Activated T-cell treated with anti-CD3 and anti-CD28 coated beads, Interleukin-2, amount 50 U/mL, for 4 hours (primary cell): ENCODE measurements at regions not wholly inside any gene's neighbourhood (a gene's known extent, or its start where the extent isn't known, plus 50 kb on each side); places are given as distances from the start of the nearest gene placed in this dataset.

ENCODE experiments used
- ATAC-seq, 2 donors: fragments of 200-7000 bp; cut with Tn5 transposase; one replicate each; pipeline ENCODE4 v1.10.0; 2021
- DNase-seq: peaks from one replicate; pipeline ENCODE4 v3.0.0-alpha.2; 2020
- H3K27me3 Mint-ChIP-seq: one replicate; pipeline ENCODE4 v1.8.0; 2021; ENCODE audit warnings: low read depth, mixed read lengths
- H3K36me3 Mint-ChIP-seq: one replicate; pipeline ENCODE4 v1.8.0; 2022; ENCODE audit warnings: mixed read lengths; ENCODE audit not compliant: insufficient read depth
- H3K4me1 Mint-ChIP-seq: one replicate; pipeline ENCODE4 v1.8.0; 2021; ENCODE audit warnings: low read depth, mixed read lengths
- H3K4me3 Mint-ChIP-seq: one replicate; pipeline ENCODE4 v1.8.0; 2021; ENCODE audit warnings: mild to moderate bottlenecking, moderate library complexity, mixed read lengths
- H3K9me3 Mint-ChIP-seq: one replicate; pipeline ENCODE4 v1.8.0; 2021; ENCODE audit warnings: mixed read lengths

DNA sequence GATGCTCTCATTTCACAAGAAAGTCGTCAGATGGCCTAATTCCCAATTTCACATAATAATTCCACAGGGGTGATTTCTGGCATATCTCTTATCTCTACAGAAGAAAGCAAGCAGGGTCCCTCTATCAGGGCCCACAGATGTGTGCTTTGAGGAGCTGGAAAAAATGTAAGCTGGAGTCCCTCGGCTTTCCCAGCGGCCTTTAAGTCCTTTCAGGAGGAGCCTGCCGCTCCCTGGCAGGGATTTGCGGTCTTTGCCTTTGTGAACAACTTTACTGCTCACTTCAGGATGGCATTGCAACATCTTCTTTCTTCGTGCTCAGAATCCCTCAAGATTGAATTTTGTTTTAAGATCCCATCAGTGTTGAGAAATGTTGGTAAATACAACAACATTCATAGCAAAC, 83.0 kb downstream of the FZD10 start:
- Mint-ChIP-seq H3K9me3 (peaks cover 10% of the 10 kb centered on the region), H3K4me1 (no peaks in the 10 kb centered on the region), H3K27me3 (no peaks in the 10 kb centered on the region), H3K36me3 (no peaks in the 10 kb centered on the region), H3K4me3 (no peak overlapping the region)
- DNase-seq: no peak
- no peak for ATAC-seq

DNA sequence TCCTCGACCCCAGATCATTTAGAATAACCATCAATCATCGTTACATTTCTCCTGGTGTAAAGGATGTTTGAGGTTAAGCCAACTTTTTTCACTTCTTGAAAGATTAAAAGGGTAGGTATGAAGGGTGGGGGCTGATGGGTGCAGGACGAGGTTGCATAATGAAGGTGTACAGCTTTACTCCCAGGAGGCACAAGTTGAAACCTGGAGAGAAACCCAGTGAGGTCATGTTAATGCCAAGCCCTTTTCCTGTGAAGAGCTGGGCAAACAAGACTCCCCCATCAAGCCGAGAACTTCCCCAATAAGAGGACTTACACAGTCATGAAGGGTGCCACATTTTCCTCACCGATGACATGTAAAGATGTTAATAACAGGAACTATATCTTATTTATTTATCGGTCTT, 84.3 kb downstream of the FZD10 start:
- H3K4me1 Mint-ChIP-seq: no peaks in the 10 kb centered on the region
- H3K9me3 Mint-ChIP-seq: peaks cover 10% of the 10 kb centered on the region
- no peaks in the 10 kb centered on the region for H3K27me3 Mint-ChIP-seq
- no peaks in the 10 kb centered on the region for H3K36me3 Mint-ChIP-seq
- ATAC-seq (no peak), DNase-seq (no peak)
- H3K4me3 Mint-ChIP-seq: no peak overlapping the region

DNA sequence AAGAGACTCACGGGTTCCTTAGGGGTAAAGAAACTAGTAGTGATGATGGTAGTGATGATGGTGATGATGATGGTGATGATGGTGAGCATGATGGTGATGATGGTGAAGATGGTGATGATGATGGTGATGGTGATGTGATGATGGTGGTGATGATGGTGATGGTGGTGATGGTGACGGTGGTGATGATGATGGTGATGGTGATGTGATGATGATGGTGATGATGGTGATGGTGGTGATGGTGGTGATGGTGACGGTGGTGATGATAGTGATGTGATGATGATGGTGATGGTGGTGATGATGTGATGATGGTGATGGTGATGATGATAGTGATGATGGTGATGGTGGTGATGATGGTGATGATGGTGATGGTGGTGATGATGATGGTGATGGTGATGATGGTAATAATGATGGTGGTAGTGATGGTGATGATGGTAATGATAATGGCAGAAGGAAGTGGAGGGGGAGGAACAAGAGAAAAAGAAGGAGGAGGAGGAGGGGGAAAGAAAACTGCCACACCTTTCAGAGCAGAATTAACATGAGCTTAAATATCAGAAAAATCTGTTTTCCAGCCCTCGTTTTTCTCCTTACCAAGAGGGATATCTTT, 85.5 kb downstream of the FZD10 start:
- Mint-ChIP-seq H3K4me3 (no peak overlapping the region), H3K4me1 (no peaks in the 10 kb centered on the region), H3K27me3 (no peaks in the 10 kb centered on the region), H3K9me3 (peaks cover 5% of the 10 kb centered on the region), H3K36me3 (no peaks in the 10 kb centered on the region)
- DNase-seq (no peak), ATAC-seq (no peak)

DNA sequence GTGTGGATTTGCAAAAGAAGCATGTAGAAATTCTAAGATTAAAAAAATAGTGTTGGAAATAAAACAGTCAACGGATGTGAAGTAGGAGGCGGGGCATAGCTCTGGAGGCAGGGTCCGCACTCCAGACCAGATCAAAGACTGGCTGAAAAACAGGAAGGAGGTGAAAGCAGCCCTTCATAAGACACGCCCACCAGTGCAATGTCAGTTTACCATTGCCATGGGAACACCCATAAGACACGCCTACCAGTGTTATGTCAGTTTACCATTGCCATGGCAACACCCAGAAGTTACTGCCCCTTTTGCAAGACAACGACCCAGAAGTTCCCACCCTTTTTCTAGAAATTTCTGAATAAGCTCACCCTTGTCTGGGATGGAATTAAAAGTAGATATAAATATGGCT, 87.1 kb downstream of the FZD10 start:
- no peak for ATAC-seq

DNA sequence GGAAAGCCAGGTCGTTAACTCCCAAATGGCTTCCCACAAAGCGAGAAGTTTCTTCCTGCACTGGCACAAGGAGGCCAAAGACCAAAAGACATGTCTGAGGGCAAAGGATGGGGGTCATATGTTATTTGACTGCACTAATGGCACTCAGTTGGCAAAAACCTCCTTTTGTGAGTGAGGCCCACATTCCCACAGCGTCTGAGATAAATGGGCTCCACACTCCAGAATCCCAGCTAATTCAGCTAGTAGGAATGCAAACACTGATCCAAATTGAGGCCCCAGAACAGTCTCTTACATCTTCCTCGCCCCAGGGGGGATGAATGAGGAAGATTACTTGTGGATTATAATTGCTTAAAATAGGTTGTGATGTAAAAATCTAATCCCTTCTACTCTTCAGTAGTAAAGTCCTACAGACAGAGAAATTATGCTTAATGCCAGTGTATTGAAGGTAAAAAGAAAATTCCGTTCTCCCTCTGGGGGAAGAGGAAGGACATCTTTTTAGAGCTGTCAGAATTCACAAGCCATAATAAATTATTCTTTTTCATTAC, 86.4 kb upstream of the PIWIL1 start:
- Mint-ChIP-seq H3K27me3 (no peaks in the 10 kb centered on the region), H3K4me1 (no peaks in the 10 kb centered on the region), H3K9me3 (peaks cover 5% of the 10 kb centered on the region), H3K36me3 (no peaks in the 10 kb centered on the region), H3K4me3 (no peak overlapping the region)
- no peak for ATAC-seq
- no peak for DNase-seq

More for the DNA sequence above, 87.1 kb downstream of the FZD10 start:
- DNase-seq: no peak
- no peak overlapping the region for H3K4me3 Mint-ChIP-seq
- no peaks in the 10 kb centered on the region for H3K36me3 Mint-ChIP-seq
- H3K4me1 Mint-ChIP-seq: no peaks in the 10 kb centered on the region
- H3K27me3 Mint-ChIP-seq: no peaks in the 10 kb centered on the region
- peaks cover 5% of the 10 kb centered on the region for H3K9me3 Mint-ChIP-seq

DNA sequence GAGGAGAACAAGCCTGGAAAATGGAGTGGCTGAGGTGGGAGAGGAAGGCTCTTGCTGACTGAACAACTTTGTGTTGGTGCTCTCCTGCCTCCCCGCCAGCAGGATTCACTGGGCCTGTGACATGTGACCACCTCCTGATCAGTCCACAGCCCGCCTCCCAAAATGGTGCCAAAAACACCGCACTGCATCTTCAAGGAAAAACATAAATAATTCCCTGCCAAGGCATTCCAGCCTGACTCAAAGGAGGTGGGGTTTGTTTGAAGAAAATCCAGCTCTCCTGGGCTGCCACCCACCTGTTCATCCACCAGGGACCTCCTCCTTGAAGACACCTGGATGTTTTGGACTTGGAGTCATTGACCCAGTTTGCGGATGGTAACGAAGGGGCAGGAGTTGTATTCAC, 83.8 kb upstream of the PIWIL1 start:
- Mint-ChIP-seq H3K9me3 (no peaks in the 10 kb centered on the region), H3K4me1 (no peaks in the 10 kb centered on the region), H3K27me3 (no peaks in the 10 kb centered on the region), H3K36me3 (no peaks in the 10 kb centered on the region), H3K4me3 (no peak overlapping the region)
- no peak for ATAC-seq
- DNase-seq: no peak

DNA sequence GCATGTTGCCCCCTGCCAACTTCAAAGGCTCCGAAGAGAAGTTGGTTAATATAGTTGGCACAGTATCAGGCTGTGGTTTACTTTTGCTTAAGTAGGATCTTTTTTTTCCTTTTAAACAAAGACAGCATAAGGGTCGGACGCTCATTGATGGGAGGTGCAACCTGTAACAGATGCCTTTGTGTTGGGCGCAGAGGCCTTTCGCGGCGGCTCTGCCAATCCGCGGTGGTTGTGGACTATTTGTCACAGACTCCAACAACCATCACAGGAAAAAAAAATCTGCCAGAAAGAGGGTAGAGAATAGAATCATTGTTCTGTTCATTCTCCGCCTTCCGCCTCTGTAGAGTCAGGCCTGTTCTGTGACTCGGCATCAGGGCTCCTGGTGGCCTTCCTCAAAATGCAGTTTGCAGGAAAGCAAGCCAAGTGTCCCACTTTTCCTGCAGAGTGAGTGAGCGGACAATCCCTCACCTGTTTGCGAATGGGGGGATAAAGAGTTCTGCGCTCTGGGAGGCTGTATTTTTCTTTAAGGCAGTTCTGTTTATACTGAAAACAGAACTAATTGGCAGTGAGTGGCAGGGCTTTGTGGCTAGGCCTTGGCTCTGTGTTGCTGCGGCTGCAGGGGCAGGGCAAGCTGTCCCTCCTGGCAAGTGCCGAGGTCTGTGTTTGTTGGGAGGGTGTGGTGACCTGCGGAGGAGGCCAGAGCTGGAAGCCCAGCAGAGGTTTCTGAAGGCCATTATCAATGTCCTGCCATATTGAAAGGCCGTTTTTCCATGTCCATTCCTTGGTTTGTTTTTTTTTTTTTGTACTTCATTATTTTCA, 83.0 kb upstream of the PIWIL1 start:
- no peak overlapping the region for H3K4me3 Mint-ChIP-seq
- H3K36me3 Mint-ChIP-seq: no peaks in the 10 kb centered on the region
- DNase-seq (no peak), ATAC-seq (no peak)
- no peaks in the 10 kb centered on the region for H3K27me3 Mint-ChIP-seq
- H3K9me3 Mint-ChIP-seq: no peaks in the 10 kb centered on the region
- no peaks in the 10 kb centered on the region for H3K4me1 Mint-ChIP-seq

DNA sequence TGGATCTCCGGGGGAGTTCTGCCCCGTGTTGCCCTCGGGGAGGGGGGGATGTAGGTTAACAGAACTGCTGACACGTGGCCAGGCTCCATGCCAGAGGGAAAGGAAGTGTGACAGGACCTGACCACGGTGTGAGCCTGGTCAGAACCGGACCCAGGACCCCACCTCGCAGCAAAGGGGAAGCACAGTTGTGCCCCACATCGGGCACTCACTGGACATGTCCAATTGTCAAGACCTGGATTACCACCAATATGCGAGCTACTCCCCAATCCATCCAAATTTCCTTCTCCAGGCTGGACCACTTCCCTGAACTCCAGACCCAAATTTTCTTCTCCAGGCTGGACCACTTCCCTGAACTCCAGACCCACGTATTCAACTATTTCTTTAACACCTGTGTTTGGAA, 78.8 kb upstream of the PIWIL1 start:
- Mint-ChIP-seq H3K4me3 (no peak overlapping the region), H3K36me3 (no peaks in the 10 kb centered on the region), H3K4me1 (no peaks in the 10 kb centered on the region), H3K27me3 (no peaks in the 10 kb centered on the region), H3K9me3 (no peaks in the 10 kb centered on the region)
- DNase-seq: no peak
- ATAC-seq: no peak

DNA sequence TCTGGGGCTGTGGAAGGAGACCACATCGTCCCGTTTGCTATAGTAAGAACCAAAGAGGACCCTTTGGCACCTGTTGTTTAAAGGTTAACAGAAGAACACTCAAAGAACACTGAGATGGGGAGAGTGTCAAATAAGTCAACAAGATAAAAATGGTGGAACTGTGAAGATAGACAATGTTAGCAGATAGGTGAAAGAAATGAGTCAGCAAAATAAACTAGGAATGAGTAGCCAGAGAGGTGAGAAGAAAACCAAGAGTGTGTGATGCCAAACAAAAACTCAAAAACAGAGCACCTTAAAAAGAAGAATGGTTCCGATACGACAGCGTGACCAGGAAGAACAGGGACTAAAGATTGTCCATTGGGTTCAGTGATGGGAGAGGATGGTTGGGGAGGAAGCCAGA, 74.7 kb upstream of the PIWIL1 start:
- no peaks in the 10 kb centered on the region for H3K36me3 Mint-ChIP-seq
- no peaks in the 10 kb centered on the region for H3K9me3 Mint-ChIP-seq
- DNase-seq: no peak
- H3K4me1 Mint-ChIP-seq: no peaks in the 10 kb centered on the region
- no peak for ATAC-seq
- H3K27me3 Mint-ChIP-seq: no peaks in the 10 kb centered on the region
- no peak overlapping the region for H3K4me3 Mint-ChIP-seq

DNA sequence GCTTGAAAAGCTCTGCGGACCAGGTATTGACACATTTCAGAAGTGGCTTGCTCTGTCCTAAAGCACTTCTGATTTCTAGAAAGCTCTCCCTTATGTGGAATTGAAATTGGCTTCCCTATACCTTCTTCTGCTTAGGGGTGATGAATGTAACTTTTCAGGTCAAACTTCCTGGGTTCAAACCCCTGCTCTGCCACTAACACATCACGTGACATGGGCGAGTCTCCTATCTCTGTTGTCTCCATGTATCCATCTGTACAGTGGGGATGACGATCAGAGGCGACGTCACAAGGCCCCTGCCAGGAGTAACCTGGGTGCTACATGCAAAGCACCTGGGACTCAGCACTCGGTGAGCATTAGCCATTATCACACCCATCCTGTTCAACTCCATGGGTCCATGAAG, 73.7 kb upstream of the PIWIL1 start:
- Mint-ChIP-seq H3K4me1 (no peaks in the 10 kb centered on the region), H3K27me3 (no peaks in the 10 kb centered on the region), H3K9me3 (no peaks in the 10 kb centered on the region), H3K4me3 (no peak overlapping the region), H3K36me3 (no peaks in the 10 kb centered on the region)
- no peak for DNase-seq
- ATAC-seq: no peak

DNA sequence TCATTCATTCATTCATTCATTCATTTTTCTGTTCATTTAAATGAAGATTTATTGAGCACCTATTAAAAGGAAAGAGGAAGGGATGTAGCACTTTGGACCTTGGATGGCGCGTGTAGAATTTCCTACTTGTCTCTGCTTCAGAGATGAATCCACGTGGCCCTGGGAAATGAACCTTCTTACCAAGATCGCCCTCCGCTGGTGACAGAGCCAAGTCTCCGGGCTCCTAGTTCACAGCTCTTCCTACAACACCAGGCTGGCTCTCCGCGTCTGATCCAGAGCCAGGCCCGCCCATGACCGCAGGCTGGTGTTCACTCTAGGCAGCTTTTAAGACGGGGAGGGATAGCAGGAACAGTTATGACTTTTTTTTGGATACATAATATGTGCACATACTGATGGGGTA, 70.9 kb upstream of the PIWIL1 start:
- Mint-ChIP-seq H3K27me3 (peaks cover 2% of the 10 kb centered on the region), H3K4me3 (no peak overlapping the region), H3K4me1 (no peaks in the 10 kb centered on the region), H3K36me3 (no peaks in the 10 kb centered on the region), H3K9me3 (no peaks in the 10 kb centered on the region)
- DNase-seq (no peak), ATAC-seq (no peak)

DNA sequence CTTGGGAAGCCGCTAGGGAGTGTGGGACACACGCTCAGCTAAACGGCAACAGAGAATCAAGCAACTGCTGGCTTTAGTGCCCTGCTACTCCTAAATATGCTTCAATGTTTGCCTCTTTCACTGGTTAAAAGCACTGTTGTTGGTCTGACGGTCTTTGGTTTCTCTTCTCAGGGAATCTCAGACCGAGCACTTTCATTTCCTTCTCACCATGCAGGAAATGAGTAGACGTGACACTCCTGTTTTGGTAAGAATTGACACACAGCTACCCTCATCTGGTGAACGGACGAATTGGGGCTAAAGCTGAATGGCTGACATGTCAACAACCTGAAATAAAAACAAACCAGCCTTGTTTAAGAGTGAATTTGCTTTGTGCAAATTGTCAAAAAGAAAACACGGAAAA, 57.5 kb upstream of the PIWIL1 start:
- no peaks in the 10 kb centered on the region for H3K36me3 Mint-ChIP-seq
- ATAC-seq (no peak), DNase-seq (no peak)
- H3K4me3 Mint-ChIP-seq: no peak overlapping the region
- H3K9me3 Mint-ChIP-seq: peaks cover 5% of the 10 kb centered on the region
- H3K4me1 Mint-ChIP-seq: no peaks in the 10 kb centered on the region
- no peaks in the 10 kb centered on the region for H3K27me3 Mint-ChIP-seq

DNA sequence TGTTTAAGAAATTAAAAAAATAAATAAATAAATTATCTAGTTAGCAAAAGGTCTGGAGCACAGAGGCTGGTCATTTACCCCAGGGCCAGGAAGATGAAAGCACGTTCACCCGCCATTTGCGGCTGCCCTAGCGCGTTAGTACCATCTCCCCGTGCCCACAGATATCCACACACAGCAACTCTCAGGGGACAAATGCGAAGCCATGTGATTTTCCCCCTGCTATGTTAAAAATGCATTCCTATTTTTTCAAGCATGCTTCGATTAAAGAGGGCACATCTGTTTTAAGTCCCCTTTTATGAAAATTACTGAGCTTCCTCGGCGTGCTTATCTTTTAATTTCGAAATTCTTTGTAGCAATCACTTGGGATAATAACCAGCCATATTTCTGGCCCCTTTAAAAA, 56.9 kb upstream of the PIWIL1 start:
- H3K36me3 Mint-ChIP-seq: no peaks in the 10 kb centered on the region
- no peaks in the 10 kb centered on the region for H3K27me3 Mint-ChIP-seq
- ATAC-seq (no peak), DNase-seq (no peak)
- H3K4me3 Mint-ChIP-seq: no peak overlapping the region
- H3K9me3 Mint-ChIP-seq: peaks cover 5% of the 10 kb centered on the region
- H3K4me1 Mint-ChIP-seq: no peaks in the 10 kb centered on the region

DNA sequence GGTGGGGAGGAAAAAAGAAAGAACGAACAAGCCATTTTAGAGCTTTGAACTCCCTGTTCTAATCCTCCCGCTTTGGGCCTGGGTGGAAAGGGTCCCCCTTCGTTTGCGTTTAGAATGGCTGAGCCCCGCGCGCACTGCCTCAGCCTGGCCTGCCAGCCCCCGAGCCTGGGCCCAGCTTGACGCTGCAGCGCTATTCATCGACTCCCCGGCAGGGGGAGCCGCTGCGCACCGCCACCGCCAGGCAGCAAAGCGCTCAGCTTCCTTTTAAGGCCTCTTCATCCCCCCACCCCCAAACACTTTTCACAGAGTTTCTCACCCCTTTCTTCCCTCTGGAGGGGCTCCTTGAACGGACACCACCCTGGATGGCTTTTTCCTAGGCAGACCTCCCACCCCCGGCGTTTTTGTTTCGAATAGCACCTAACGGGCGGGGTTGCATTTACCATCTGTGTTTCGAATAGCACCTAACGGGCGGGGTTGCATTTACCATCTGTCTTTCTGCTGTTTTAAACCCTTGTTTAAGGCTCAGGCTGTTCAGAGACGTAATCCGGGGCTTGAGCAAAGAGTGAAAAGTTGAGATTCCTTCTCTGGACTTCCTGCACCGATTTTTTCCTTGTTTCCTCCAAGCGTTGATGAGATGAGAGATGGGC, 56.4 kb upstream of the PIWIL1 start:
- no peaks in the 10 kb centered on the region for H3K27me3 Mint-ChIP-seq
- H3K4me1 Mint-ChIP-seq: no peaks in the 10 kb centered on the region
- H3K4me3 Mint-ChIP-seq: no peak overlapping the region
- DNase-seq (peak; percentile 11), ATAC-seq (peak; percentile 48 to 65)
- H3K9me3 Mint-ChIP-seq: peaks cover 5% of the 10 kb centered on the region
- H3K36me3 Mint-ChIP-seq: no peaks in the 10 kb centered on the region

DNA sequence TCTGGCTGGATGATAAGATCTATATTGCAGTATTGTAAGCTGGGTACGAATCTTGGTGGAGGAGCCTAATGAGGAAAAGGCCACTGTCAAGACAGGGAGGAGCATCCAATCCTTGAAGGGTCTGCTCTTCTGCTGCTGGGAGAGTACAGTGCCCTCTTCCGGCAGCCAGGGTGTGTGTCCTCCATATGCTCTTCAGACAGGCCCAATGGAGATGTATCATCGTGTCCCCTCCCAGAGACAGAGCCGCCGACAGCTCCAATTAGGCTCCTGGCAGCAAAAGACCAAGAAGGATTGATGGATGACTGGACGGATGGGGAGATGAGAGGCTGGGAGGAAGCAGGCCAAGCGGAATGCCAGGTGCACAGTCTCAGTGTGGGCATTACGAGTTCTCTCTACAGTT, 51.6 kb upstream of the PIWIL1 start:
- Mint-ChIP-seq H3K4me3 (no peak overlapping the region), H3K27me3 (peaks cover 6% of the 10 kb centered on the region), H3K36me3 (no peaks in the 10 kb centered on the region), H3K4me1 (no peaks in the 10 kb centered on the region), H3K9me3 (peaks cover 9% of the 10 kb centered on the region)
- no peak for DNase-seq
- no peak for ATAC-seq
